Ovary (tissue), 7 donors: ENCODE measurements at regions not wholly inside any gene's neighbourhood (a gene's known extent, or its start where the extent isn't known, plus 50 kb on each side); places are given as distances from the start of the nearest gene placed in this dataset.

Experiments
- DNase-seq, 5 donors: peaks; one replicate each; pipeline ENCODE4 v3.0.0-alpha.2; 2019 to 2020
- H3K27ac ChIP-seq, 2 donors: fragments of 200-600 bp; one replicate each; pipeline versions ENCODE4 v1.5.1 to v1.8.0; 2019 to 2022
- H3K27me3 ChIP-seq: fragments of 200-600 bp; one replicate; pipeline ENCODE4 v1.8.0; 2022
- H3K36me3 ChIP-seq: fragments of 200-600 bp; sonication (generic); one replicate; pipeline ENCODE4 v1.5.1; 2019
- H3K4me1 ChIP-seq: one replicate; pipeline ENCODE4 v1.8.1; 2013; ENCODE audit warnings: mild to moderate bottlenecking, moderate library complexity; ENCODE audit not compliant: insufficient read depth
- H3K4me3 ChIP-seq: fragments of 200-600 bp; sonication (generic); one replicate; pipeline ENCODE4 v1.5.1; 2017
- H3K9me3 ChIP-seq, 2 donors: fragments of 200-600 bp in 1 of 2; sonication (generic) in 1 of 2; one replicate each; pipeline versions ENCODE4 v1.5.1 to v1.8.1; 2013 to 2019; ENCODE audit warnings: mild to moderate bottlenecking in 1 of 2, moderate library complexity in 1 of 2
- EP300 ChIP-seq: sonication (generic); formaldehyde crosslinking; IDR thresholded peaks from one replicate; pipeline ENCODE4 v1.6.1; 2017; ENCODE audit warnings: antibody characterized with exemption
- POLR2A ChIP-seq: fragments of 450-650 bp; IDR thresholded peaks from one replicate; pipeline ENCODE4 v1.6.1; 2017; ENCODE audit warnings: antibody characterized with exemption, mild to moderate bottlenecking, moderate library complexity
- WGBS, 3 donors: extraction: QIAGEN DNeasy Blood & Tissue Kit in 1 of 3; methylation state at CpG; one replicate each; pipeline versions ENCODE4 v1.1.5 to v1.1.7; 2013 to 2017; 5-methylcytosine and 5-hydroxymethylcytosine counted together
- intact Hi-C, 4 donors: fragments of 100-400 bp; cut with DNase I; formaldehyde crosslinking; loops; one replicate each; pipeline versions ENCODE4 v1.11.0 to v1.15.1; 2022 to 2023
- TF ChIP-seq, protein P1 (sequence below), 3 donors: fragments of 450-650 bp in 2 of 3; fragments of 200-600 bp in 1 of 3; IDR thresholded peaks; one replicate each; pipeline versions ENCODE4 v1.5.1 to v1.8.0; 2016 to 2022; ENCODE audit warnings: antibody characterized with exemption in 3 of 3, mild to moderate bottlenecking in 1 of 3
- donor health status: DM: no; HTN: no; CAD: no; lungs with moderate emphysema.
- donor health status: DM: no; HTN: no; CAD: no.
- donor health status: Bipolar disorder and iron deficiency.
- donor health status: DM: no; HTN: no; CAD: no.
- donor health status: DM: yes; HTN: yes; CAD: no.

DNA sequence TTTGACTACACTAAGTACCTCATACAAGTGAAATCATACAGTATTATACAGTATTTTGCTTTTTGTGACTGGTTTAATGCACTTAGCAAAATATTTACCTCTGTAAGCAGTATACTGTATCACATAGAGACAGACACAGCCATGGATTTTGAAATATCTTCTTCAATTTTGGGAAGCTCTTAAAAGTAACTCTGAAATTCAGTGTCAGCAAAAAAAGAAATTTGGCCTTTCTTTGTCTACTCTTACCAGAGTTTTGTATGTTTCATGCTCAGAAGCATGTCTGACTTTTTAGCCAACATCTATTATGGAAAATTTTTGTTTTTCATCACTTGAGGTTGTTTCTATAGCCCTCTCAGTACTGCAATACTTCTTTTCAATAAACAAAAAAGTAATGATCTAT lies 1102.2 kb downstream of the TRHDE start:
- H3K4me3 ChIP-seq, result no peak overlapping the region
- no peaks in the 10 kb centered on the region for H3K4me1 ChIP-seq
- no peak overlapping the region for H3K27ac ChIP-seq
- H3K36me3 ChIP-seq, result no peaks in the 10 kb centered on the region
- no peaks in the 10 kb centered on the region for H3K9me3 ChIP-seq
- no peaks in the 10 kb centered on the region for H3K27me3 ChIP-seq
- DNase-seq, result no peak
- no peak for TF ChIP-seq POLR2A
- TF ChIP-seq, protein P1, sequence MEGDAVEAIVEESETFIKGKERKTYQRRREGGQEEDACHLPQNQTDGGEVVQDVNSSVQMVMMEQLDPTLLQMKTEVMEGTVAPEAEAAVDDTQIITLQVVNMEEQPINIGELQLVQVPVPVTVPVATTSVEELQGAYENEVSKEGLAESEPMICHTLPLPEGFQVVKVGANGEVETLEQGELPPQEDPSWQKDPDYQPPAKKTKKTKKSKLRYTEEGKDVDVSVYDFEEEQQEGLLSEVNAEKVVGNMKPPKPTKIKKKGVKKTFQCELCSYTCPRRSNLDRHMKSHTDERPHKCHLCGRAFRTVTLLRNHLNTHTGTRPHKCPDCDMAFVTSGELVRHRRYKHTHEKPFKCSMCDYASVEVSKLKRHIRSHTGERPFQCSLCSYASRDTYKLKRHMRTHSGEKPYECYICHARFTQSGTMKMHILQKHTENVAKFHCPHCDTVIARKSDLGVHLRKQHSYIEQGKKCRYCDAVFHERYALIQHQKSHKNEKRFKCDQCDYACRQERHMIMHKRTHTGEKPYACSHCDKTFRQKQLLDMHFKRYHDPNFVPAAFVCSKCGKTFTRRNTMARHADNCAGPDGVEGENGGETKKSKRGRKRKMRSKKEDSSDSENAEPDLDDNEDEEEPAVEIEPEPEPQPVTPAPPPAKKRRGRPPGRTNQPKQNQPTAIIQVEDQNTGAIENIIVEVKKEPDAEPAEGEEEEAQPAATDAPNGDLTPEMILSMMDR (IDR thresholded peaks at IDR 0.05), result no peak
- no peak for TF ChIP-seq EP300
- intact Hi-C loops, result no loop called here

GRCh38 chr12:73383584-73384222 lies 1111.5 kb downstream of the TRHDE start:
- TF ChIP-seq, protein P1 (IDR thresholded peaks at IDR 0.05), result no peak
- TF ChIP-seq EP300 (no peak), POLR2A (no peak)
- no peak for DNase-seq
- H3K36me3 ChIP-seq, result no peaks in the 10 kb centered on the region
- no peak overlapping the region for H3K4me3 ChIP-seq
- H3K4me1 ChIP-seq, result no peaks in the 10 kb centered on the region
- intact Hi-C loops, result no loop called here
- H3K27ac ChIP-seq, result no peak overlapping the region
- H3K9me3 ChIP-seq, result no peaks in the 10 kb centered on the region
- no peaks in the 10 kb centered on the region for H3K27me3 ChIP-seq

DNA sequence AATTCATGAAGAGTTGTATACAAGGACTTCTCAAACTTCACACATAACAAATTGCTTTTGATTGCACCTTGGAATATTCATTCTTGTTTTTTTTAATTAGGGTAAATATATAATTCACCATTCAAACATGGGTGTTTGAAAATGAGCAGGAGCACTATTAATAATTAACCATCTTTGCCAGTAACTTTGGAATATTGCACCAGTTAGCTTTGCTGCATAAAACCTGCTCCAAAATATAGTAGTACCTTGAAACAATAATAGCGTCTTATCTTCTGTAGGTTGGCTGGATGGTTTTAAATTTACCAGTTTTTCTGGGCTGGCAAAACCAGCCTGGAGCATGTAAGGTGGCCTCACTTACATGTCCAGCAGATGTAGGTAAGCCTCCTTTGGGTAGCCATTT lies 1112.4 kb downstream of the TRHDE start:
- TF ChIP-seq EP300 (no peak), POLR2A (no peak)
- TF ChIP-seq, protein P1 (IDR thresholded peaks at IDR 0.05), result no peak
- WGBS, 3 donors, result 77 to 90% (median 78%) methylated on average over 1 of the region's 1 CpG
- Histone ChIP-seq H3K27ac (no peak overlapping the region), H3K9me3 (no peaks in the 10 kb centered on the region), H3K4me3 (no peak overlapping the region), H3K36me3 (no peaks in the 10 kb centered on the region), H3K4me1 (no peaks in the 10 kb centered on the region), H3K27me3 (no peaks in the 10 kb centered on the region)
- intact Hi-C loops, result no loop called here
- no peak for DNase-seq

DNA sequence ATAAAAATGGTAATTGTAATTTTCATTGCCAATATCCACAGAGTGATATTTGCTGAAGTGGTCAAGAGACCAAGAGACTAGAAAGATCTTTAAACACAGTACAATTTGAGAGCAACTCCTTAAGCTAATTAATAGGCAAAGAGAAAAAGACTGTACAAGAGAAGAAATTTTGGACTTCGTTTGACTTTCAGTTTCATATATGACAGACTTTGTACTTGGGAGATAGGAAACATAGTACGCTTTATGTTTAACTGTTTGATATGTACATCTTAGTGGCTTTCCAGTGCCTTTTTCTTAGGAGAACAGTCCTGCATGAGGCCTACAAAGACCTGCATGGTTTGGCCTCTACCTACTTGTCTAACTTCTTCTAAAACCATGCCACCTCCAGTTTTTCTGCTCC lies 1118.1 kb downstream of the TRHDE start:
- H3K9me3 ChIP-seq, result no peaks in the 10 kb centered on the region
- WGBS, 3 donors, result 68 to 72% (median 68%) methylated on average over 2 of the region's 2 CpGs
- no peaks in the 10 kb centered on the region for H3K27me3 ChIP-seq
- H3K4me3 ChIP-seq, result no peak overlapping the region
- no peak for TF ChIP-seq EP300
- TF ChIP-seq POLR2A, result no peak
- TF ChIP-seq, protein P1 (IDR thresholded peaks at IDR 0.05), result no peak
- no peaks in the 10 kb centered on the region for H3K36me3 ChIP-seq
- no peaks in the 10 kb centered on the region for H3K4me1 ChIP-seq
- DNase-seq, result no peak
- intact Hi-C loops, result no loop called here
- H3K27ac ChIP-seq, result no peak overlapping the region
